Coronary artery (tissue), 2 donors: ENCODE measurements at regions not wholly inside any gene's neighbourhood (a gene's known extent, or its start where the extent isn't known, plus 50 kb on each side); places are given as distances from the start of the nearest gene placed in this dataset.

ENCODE experiments used
- DNase-seq: peaks from one replicate; pipeline ENCODE4 v3.0.0-alpha.2; 2017; ENCODE audit warnings: low spot score
- H3K27ac ChIP-seq, 2 donors: fragments of 200-600 bp; sonication (generic); one replicate each; pipeline ENCODE4 v1.5.1; 2016 to 2019
- H3K4me3 ChIP-seq: fragments of 200-600 bp; sonication (generic); 2 replicates; pipeline ENCODE4 v1.5.1; 2016; ENCODE audit warnings: mild to moderate bottlenecking, moderate library complexity
- CTCF ChIP-seq: fragments of 200-600 bp; sonication (generic); IDR thresholded peaks from one replicate; pipeline ENCODE4 v1.5.1; 2019; ENCODE audit warnings: antibody characterized with exemption

- TF ChIP-seq CTCF, result no peak
- no peak for DNase-seq
- H3K4me3 ChIP-seq, result no peak overlapping the region
- no peak overlapping the region for H3K27ac ChIP-seq
Measured at GRCh38 chr2:207418419-207418818, 111.3 kb upstream of the CREB1 start.

GRCh38 chr2:207419331-207419730 lies 110.4 kb upstream of the CREB1 start:
- DNase-seq, result no peak
- no peak for TF ChIP-seq CTCF
- Histone ChIP-seq H3K4me3 (no peak overlapping the region), H3K27ac (no peak overlapping the region)

GRCh38 chr2:207421671-207422070 lies 108.1 kb upstream of the CREB1 start:
- H3K4me3 ChIP-seq, result no peak overlapping the region
- no peak for TF ChIP-seq CTCF
- no peak overlapping the region for H3K27ac ChIP-seq
- DNase-seq, result no peak

- no peak for TF ChIP-seq CTCF
- Histone ChIP-seq H3K27ac (no peak overlapping the region), H3K4me3 (no peak overlapping the region)
- DNase-seq, result no peak
Measured at GRCh38 chr2:207422380-207422779, 107.4 kb upstream of the CREB1 start.

- Histone ChIP-seq H3K27ac (no peak overlapping the region), H3K4me3 (no peak overlapping the region)
- no peak for DNase-seq
- no peak for TF ChIP-seq CTCF
Measured at GRCh38 chr2:207423886-207424285, 105.9 kb upstream of the CREB1 start.

- no peak overlapping the region for H3K4me3 ChIP-seq
- no peak for DNase-seq
- TF ChIP-seq CTCF, result no peak
- no peak overlapping the region for H3K27ac ChIP-seq
Measured at GRCh38 chr2:207427986-207428385, 101.8 kb upstream of the CREB1 start.

- Histone ChIP-seq H3K27ac (no peak overlapping the region), H3K4me3 (no peak overlapping the region)
- no peak for TF ChIP-seq CTCF
- DNase-seq, result no peak
Measured at GRCh38 chr2:207428573-207428972, 101.2 kb upstream of the CREB1 start.
